BJ (cell line): ENCODE measurements at regions not wholly inside any gene's neighbourhood (a gene's known extent, or its start where the extent isn't known, plus 50 kb on each side); places are given as distances from the start of the nearest gene placed in this dataset.

Source experiments
- CTCF ChIA-PET: fragments of 350-600 bp; formaldehyde crosslinking; extraction: SDS; loops from one replicate; lab custom pipeline; 2021; ENCODE audit warnings: antibody characterized with exemption, inconsistent platforms; lab: Yijun Ruan, JAX
- POLR2A ChIA-PET: fragments of 300-600 bp; sonication (Branson Sonifier 250); formaldehyde crosslinking; extraction: SDS; loops from one replicate; lab custom pipeline; 2021; ENCODE audit warnings: antibody characterized with exemption; lab: Charles Lee
- DNase-seq: peaks from one replicate; pipeline ENCODE4 v3.0.0-alpha.2; 2011; ENCODE audit warnings: low read depth
- H3K27me3 ChIP-seq: 2 replicates; pipeline ENCODE4 v1.6.0; 2011; ENCODE audit warnings: low read length; ENCODE audit not compliant: control insufficient read depth, insufficient read depth
- H3K36me3 ChIP-seq: 2 replicates; pipeline ENCODE4 v1.5.1; 2011; ENCODE audit warnings: low read length; ENCODE audit not compliant: control insufficient read depth, insufficient read depth
- H3K4me3 ChIP-seq: 2 replicates; pipeline ENCODE4 v1.5.1; 2011; ENCODE audit warnings: low read depth, mild to moderate bottlenecking, control low read depth, low read length
- CTCF ChIP-seq: IDR thresholded peaks from 2 replicates; pipeline ENCODE4 v1.5.1; 2011; ENCODE audit warnings: low read depth, mild to moderate bottlenecking, control low read depth, inconsistent platforms, low read length, moderate library complexity; ENCODE audit not compliant: insufficient read depth

GRCh38 chr1:218846181-218846580, 327.5 kb upstream of the LYPLAL1 start:
- TF ChIP-seq CTCF, result no peak
- Histone ChIP-seq H3K27me3 (no peaks in the 10 kb centered on the region), H3K4me3 (no peak overlapping the region), H3K36me3 (no peaks in the 10 kb centered on the region)
- DNase-seq, result no peak
- ChIA-PET CTCF (no interaction called here), POLR2A (no interaction called here)

GRCh38 chr1:218847089-218847768, 326.4 kb upstream of the LYPLAL1 start:
- POLR2A ChIA-PET, result no interaction called here
- DNase-seq, result no peak
- H3K4me3 ChIP-seq, result no peak overlapping the region
- CTCF ChIA-PET, result no interaction called here
- no peaks in the 10 kb centered on the region for H3K27me3 ChIP-seq
- no peaks in the 10 kb centered on the region for H3K36me3 ChIP-seq
- no peak for TF ChIP-seq CTCF

- no peaks in the 10 kb centered on the region for H3K27me3 ChIP-seq
- POLR2A ChIA-PET, result no interaction called here
- DNase-seq, result no peak
- no peaks in the 10 kb centered on the region for H3K36me3 ChIP-seq
- CTCF ChIA-PET, result no interaction called here
- no peak for TF ChIP-seq CTCF
- no peak overlapping the region for H3K4me3 ChIP-seq
These were observed 325.7 kb upstream of the LYPLAL1 start for GRCh38 chr1:218848009-218848408.

- no peaks in the 10 kb centered on the region for H3K36me3 ChIP-seq
- TF ChIP-seq CTCF, result no peak
- H3K4me3 ChIP-seq, result no peak overlapping the region
- CTCF ChIA-PET, result no interaction called here
- H3K27me3 ChIP-seq, result no peaks in the 10 kb centered on the region
- no peak for DNase-seq
- POLR2A ChIA-PET, result no interaction called here
These were observed 323.3 kb upstream of the LYPLAL1 start for GRCh38 chr1:218850367-218850766.

- no peak for TF ChIP-seq CTCF
- ChIA-PET CTCF (no interaction called here), POLR2A (no interaction called here)
- H3K27me3 ChIP-seq, result no peaks in the 10 kb centered on the region
- no peaks in the 10 kb centered on the region for H3K36me3 ChIP-seq
- DNase-seq, result no peak
- H3K4me3 ChIP-seq, result no peak overlapping the region
These were observed 322.1 kb upstream of the LYPLAL1 start for GRCh38 chr1:218851586-218851985.
